Lung (tissue), 11 donors: ENCODE measurements at regions not wholly inside any gene's neighbourhood (a gene's known extent, or its start where the extent isn't known, plus 50 kb on each side); places are given as distances from the start of the nearest gene placed in this dataset.

Experiments used
- ATAC-seq: fragments of 200-7000 bp; cut with Tn5 transposase; one replicate; pipeline ENCODE4 v1.9.1; 2020; ENCODE audit warnings: moderate number of reproducible peaks; ENCODE audit not compliant: insufficient read depth, low FRiP score
- DNase-seq, 3 donors: peaks; one replicate each; pipeline ENCODE4 v3.0.0-alpha.2; 2013 to 2017
- H3K27ac ChIP-seq, 2 donors: one replicate each; pipeline ENCODE4 v1.5.1; 2013; ENCODE audit warnings: mild to moderate bottlenecking in 2 of 2, moderate library complexity in 2 of 2, control low read depth in 1 of 2, inconsistent platforms in 1 of 2, low read depth in 1 of 2, low read length in 1 of 2
- H3K27me3 ChIP-seq, 3 donors: one replicate each; pipeline ENCODE4 v1.5.1; 2013; ENCODE audit warnings: low read length in 2 of 3; ENCODE audit not compliant: control insufficient read depth in 3 of 3, insufficient read depth in 3 of 3
- H3K36me3 ChIP-seq, 4 donors: one replicate each; pipeline ENCODE4 v1.5.1; 2013; ENCODE audit warnings: low read length in 4 of 4, mild to moderate bottlenecking in 1 of 4, moderate library complexity in 1 of 4; ENCODE audit not compliant: control insufficient read depth in 4 of 4, insufficient read depth in 4 of 4
- H3K4me1 ChIP-seq, 5 donors: one replicate each; pipeline ENCODE4 v1.5.1; 2013; ENCODE audit warnings: low read length in 5 of 5, mild to moderate bottlenecking in 2 of 5, moderate library complexity in 1 of 5; ENCODE audit not compliant: control insufficient read depth in 5 of 5, insufficient read depth in 5 of 5
- H3K4me3 ChIP-seq: one replicate; pipeline ENCODE4 v1.5.1; 2013; ENCODE audit warnings: mild to moderate bottlenecking, control low read depth, moderate library complexity
- H3K9ac ChIP-seq, 2 donors: one replicate each; pipeline ENCODE4 v1.5.1; 2013; ENCODE audit warnings: low read length in 2 of 2, control low read depth in 1 of 2; ENCODE audit not compliant: insufficient read depth in 1 of 2
- H3K9me3 ChIP-seq, 4 donors: one replicate each; pipeline ENCODE4 v1.5.1; 2013; ENCODE audit warnings: low read length in 3 of 4, mild to moderate bottlenecking in 1 of 4, moderate library complexity in 1 of 4; ENCODE audit not compliant: control insufficient read depth in 4 of 4, insufficient read depth in 3 of 4
- CTCF ChIP-seq: IDR thresholded peaks from 2 replicates; pipeline ENCODE4 v1.5.1; 2012; ENCODE audit warnings: mild to moderate bottlenecking; ENCODE audit errors: control extremely low read depth, extremely low read depth
- WGBS, 2 donors: extraction: QIAGEN DNeasy Blood & Tissue Kit; methylation state at CpG; one replicate each; pipeline ENCODE4 v1.1.7; 2013; 5-methylcytosine and 5-hydroxymethylcytosine counted together
- donor health status: control.
- donor health status: control.
- donor health status: Bipolar disorder and iron deficiency.
- donor health status: healthy.
- donor health status: DM: yes; HTN: yes; CAD: no.

DNA sequence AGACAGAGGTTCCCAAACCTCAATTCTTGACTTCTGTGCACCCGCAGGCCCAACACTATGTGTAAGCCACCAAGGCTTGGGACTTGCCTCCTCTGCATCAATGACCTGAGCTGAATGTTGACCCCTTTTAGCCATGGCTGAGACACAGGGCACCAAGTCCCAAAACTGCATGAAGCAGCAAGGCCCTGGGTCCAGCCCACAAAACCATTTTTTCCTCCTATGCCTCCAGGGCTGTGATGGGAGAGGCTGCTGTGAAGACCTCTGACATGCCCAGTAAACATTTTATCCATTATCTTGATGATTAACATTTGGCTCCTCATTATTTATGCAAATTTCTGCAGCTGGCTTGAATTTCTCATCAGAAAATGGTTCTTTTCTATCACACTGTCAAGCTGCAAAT lies 85.4 kb downstream of the ITM2A start:
- Histone ChIP-seq H3K27me3 (no peaks in the 10 kb centered on the region), H3K4me1 (no peaks in the 10 kb centered on the region), H3K4me3 (no peak overlapping the region), H3K27ac (no peak overlapping the region), H3K9me3 (peaks cover 0 to 6% (median 0%) of the 10 kb centered on the region in 4 donors), H3K36me3 (no peaks in the 10 kb centered on the region), H3K9ac (no peak overlapping the region)
- WGBS, 2 donors: 92 to 96% methylated on average over 1 of the region's 1 CpG
- no peak for DNase-seq
- no peak for TF ChIP-seq CTCF
- ATAC-seq: no peak

- no peaks in the 10 kb centered on the region for H3K27me3 ChIP-seq
- no peak overlapping the region for H3K9ac ChIP-seq
- no peaks in the 10 kb centered on the region for H3K9me3 ChIP-seq
- WGBS, 2 donors: 1 to 7% methylated on average over 4 of the region's 4 CpGs
- no peak overlapping the region for H3K4me3 ChIP-seq
- no peaks in the 10 kb centered on the region for H3K36me3 ChIP-seq
- no peaks in the 10 kb centered on the region for H3K4me1 ChIP-seq
- H3K27ac ChIP-seq: no peak overlapping the region
- ATAC-seq: no peak
- peak; percentile 18 for TF ChIP-seq CTCF
- peak in 1 of 3 donors; percentile 13 for DNase-seq
These were observed 96.7 kb downstream of the ITM2A start for GRCh38 chrX:79270401-79270800.

GRCh38 chrX:79268788-79269187 lies 98.3 kb downstream of the ITM2A start:
- ATAC-seq: no peak
- whole genome bisulfite sequencing, 2 donors: 41 to 76% methylated on average over 2 of the region's 2 CpGs
- no peaks in the 10 kb centered on the region for H3K36me3 ChIP-seq
- no peaks in the 10 kb centered on the region for H3K9me3 ChIP-seq
- no peak overlapping the region for H3K27ac ChIP-seq
- no peak overlapping the region for H3K4me3 ChIP-seq
- no peaks in the 10 kb centered on the region for H3K4me1 ChIP-seq
- H3K9ac ChIP-seq: no peak overlapping the region
- TF ChIP-seq CTCF: no peak
- no peaks in the 10 kb centered on the region for H3K27me3 ChIP-seq
- no peak for DNase-seq

GRCh38 chrX:79266702-79267101 lies 100.4 kb downstream of the ITM2A start:
- no peak overlapping the region for H3K9ac ChIP-seq
- H3K9me3 ChIP-seq: no peaks in the 10 kb centered on the region
- H3K27me3 ChIP-seq: no peaks in the 10 kb centered on the region
- H3K27ac ChIP-seq: no peak overlapping the region
- WGBS, 2 donors: 71 to 94% methylated on average over 6 of the region's 6 CpGs
- no peak overlapping the region for H3K4me3 ChIP-seq
- TF ChIP-seq CTCF: no peak
- H3K4me1 ChIP-seq: no peaks in the 10 kb centered on the region
- no peak for DNase-seq
- no peak for ATAC-seq
- H3K36me3 ChIP-seq: no peaks in the 10 kb centered on the region
